ENCODE measurements at regions not wholly inside any gene's neighbourhood (a gene's known extent, or its start where the extent isn't known, plus 50 kb on each side); places are given as distances from the start of the nearest gene placed in this dataset.

DNA sequence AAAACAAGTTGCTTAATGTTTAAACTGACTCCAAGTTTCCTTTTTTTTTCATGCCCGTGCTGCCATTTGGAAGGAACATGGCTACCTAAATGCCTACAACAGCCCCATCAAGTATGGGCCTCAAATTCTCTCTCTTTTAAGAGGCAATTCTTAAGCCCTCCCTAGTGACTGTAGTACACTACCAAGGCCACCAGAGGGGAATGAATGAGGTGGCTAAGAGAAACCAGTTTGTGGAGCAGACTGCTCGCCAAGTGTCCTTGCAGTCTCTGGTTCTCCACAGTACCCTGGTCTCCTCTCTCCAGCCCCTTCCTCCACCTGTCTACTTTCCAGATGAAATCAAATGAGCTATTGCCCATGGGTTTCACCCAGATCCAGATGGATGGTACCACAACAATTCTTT lies 1809.6 kb downstream of the BRINP3 start:
- WGBS, 2 donors, result 69 to 76% methylated on average over 2 of the region's 2 CpGs
- Histone ChIP-seq H3K4me1 (no peaks in the 10 kb centered on the region), H3K9me3 (no peaks in the 10 kb centered on the region), H3K27me3 (no peaks in the 10 kb centered on the region), H3K36me3 (replicated peaks in 1 of 2; ENCODE audit: insufficient read depth in 1 of 2, low read depth in 2 of 2) (no peaks in the 10 kb centered on the region), H3K27ac (no peak overlapping the region), H3K4me3 (no peak overlapping the region)
- no peak for TF ChIP-seq CTCF (IDR thresholded peaks at IDR 0.05)
- no peak for TF ChIP-seq POLR2A (IDR thresholded peaks at IDR 0.05)
- intact Hi-C loops (cut with DNase I), result no loop called here
- DNase-seq, result no peak
- ATAC-seq, result no peak

DNA sequence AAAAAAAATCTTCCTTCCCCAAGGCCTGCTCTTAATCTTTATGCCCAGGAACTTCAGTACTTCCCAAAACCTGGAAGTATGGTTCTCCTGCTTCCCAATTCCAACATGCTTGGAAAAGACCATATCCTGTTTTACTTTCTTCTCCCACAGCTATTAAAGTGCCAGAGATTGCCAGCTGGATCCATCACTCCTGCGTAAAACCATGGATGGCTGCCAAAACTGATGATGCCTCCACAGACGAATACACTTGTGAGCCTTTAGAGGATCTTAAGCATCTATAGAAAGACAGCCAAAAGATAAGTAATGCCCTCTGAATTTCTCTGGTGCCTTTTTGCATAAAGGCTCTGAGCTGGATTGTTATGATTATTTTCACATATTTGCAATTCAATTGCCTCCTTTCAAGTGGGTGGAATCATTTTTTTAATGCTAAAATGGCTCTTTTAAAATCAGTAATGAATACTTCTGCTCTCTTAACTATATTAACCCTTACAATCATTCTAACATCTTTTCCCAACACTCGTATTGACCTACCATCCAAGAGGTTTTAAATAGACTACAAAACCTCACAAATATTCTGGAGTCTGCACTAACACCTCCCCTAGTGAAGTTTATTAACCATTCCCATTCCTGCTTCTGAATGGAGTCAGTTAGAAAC lies 1807.8 kb downstream of the BRINP3 start:
- no peak for DNase-seq
- Histone ChIP-seq H3K4me1 (no peaks in the 10 kb centered on the region), H3K27ac (no peak overlapping the region), H3K4me3 (no peak overlapping the region), H3K36me3 (replicated peaks in 1 of 2; ENCODE audit: insufficient read depth in 1 of 2, low read depth in 2 of 2) (no peaks in the 10 kb centered on the region), H3K27me3 (no peaks in the 10 kb centered on the region), H3K9me3 (no peaks in the 10 kb centered on the region)
- no peak for ATAC-seq
- WGBS, 2 donors, result 61 to 65% methylated on average over 3 of the region's 3 CpGs
- TF ChIP-seq POLR2A (IDR thresholded peaks at IDR 0.05) (no peak), CTCF (IDR thresholded peaks at IDR 0.05) (no peak)
- intact Hi-C loops (cut with DNase I), result no loop called here

GRCh38 chr1:188670837-188671236 lies 1806.8 kb downstream of the BRINP3 start:
- H3K9me3 ChIP-seq, result no peaks in the 10 kb centered on the region
- no peaks in the 10 kb centered on the region for H3K27me3 ChIP-seq
- no peak overlapping the region for H3K27ac ChIP-seq
- WGBS, 2 donors, result 40 to 56% methylated on average over 2 of the region's 2 CpGs
- DNase-seq (no peak), ATAC-seq (no peak)
- H3K4me3 ChIP-seq, result no peak overlapping the region
- H3K4me1 ChIP-seq, result no peaks in the 10 kb centered on the region
- no peak for TF ChIP-seq CTCF (IDR thresholded peaks at IDR 0.05)
- TF ChIP-seq POLR2A (IDR thresholded peaks at IDR 0.05), result no peak
- H3K36me3 ChIP-seq (replicated peaks in 1 of 2; ENCODE audit: insufficient read depth in 1 of 2, low read depth in 2 of 2), result no peaks in the 10 kb centered on the region
- intact Hi-C loops (cut with DNase I), result no loop called here

DNA sequence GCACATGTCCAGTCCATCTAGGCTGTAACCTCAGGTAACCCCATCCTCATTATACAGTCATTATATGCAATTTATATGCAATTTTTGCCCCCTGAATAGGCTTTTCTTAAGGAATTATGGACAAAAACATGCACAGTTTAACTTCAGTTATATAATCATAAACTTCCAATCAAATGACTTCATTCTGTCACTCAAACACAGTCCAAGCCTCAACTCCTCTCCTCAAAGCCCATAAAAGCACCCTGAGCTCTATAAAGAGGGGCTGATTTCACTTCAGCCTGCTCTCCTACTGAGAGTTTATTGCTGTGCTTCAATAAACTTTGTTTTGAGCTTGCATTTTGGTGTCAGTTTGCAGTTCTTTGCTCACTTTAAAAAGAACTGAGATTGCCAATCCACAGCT lies 1805.5 kb downstream of the BRINP3 start:
- Histone ChIP-seq H3K4me1 (no peaks in the 10 kb centered on the region), H3K27me3 (no peaks in the 10 kb centered on the region), H3K4me3 (no peak overlapping the region), H3K36me3 (replicated peaks in 1 of 2; ENCODE audit: insufficient read depth in 1 of 2, low read depth in 2 of 2) (no peaks in the 10 kb centered on the region), H3K27ac (no peak overlapping the region), H3K9me3 (no peaks in the 10 kb centered on the region)
- ATAC-seq (no peak), DNase-seq (no peak)
- no peak for TF ChIP-seq POLR2A (IDR thresholded peaks at IDR 0.05)
- intact Hi-C loops (cut with DNase I), result no loop called here

- Histone ChIP-seq H3K27ac (no peak overlapping the region), H3K9me3 (no peaks in the 10 kb centered on the region), H3K4me1 (no peaks in the 10 kb centered on the region), H3K4me3 (no peak overlapping the region), H3K36me3 (replicated peaks in 1 of 2; ENCODE audit: insufficient read depth in 1 of 2, low read depth in 2 of 2) (no peaks in the 10 kb centered on the region), H3K27me3 (no peaks in the 10 kb centered on the region)
- WGBS, 2 donors, result 50 to 59% methylated on average over 4 of the region's 4 CpGs
- TF ChIP-seq POLR2A (IDR thresholded peaks at IDR 0.05) (no peak), CTCF (IDR thresholded peaks at IDR 0.05) (no peak)
- intact Hi-C loops (cut with DNase I), result no loop called here
- no peak for ATAC-seq
- DNase-seq, result no peak
These were observed 1788.1 kb downstream of the BRINP3 start for GRCh38 chr1:188689542-188689941.

Measured in body of pancreas (tissue), 4 donors.